HEK293 (cell line): ENCODE measurements at regions not wholly inside any gene's neighbourhood (a gene's known extent, or its start where the extent isn't known, plus 50 kb on each side); places are given as distances from the start of the nearest gene placed in this dataset.

Source experiments
- CTCF ChIA-PET: fragments of 350-600 bp; formaldehyde crosslinking; extraction: SDS; loops from one replicate; lab custom pipeline; 2021; ENCODE audit warnings: antibody characterized with exemption; lab: Yijun Ruan, JAX
- POLR2A ChIA-PET: fragments of 300-600 bp; formaldehyde crosslinking; extraction: SDS; loops from one replicate; lab custom pipeline; 2020; ENCODE audit warnings: antibody characterized with exemption, inconsistent platforms; lab: Yijun Ruan, JAX
- H3K27ac ChIP-seq: fragments of 200-500 bp; sonication (Bioruptor generic); 2 replicates; pipeline ENCODE4 v1.5.1; 2014; ENCODE audit warnings: low read depth, low read length, control low read depth, inconsistent platforms; ENCODE audit errors: extremely low read depth
- H3K36me3 ChIP-seq, 2 experiments: fragments of 200-500 bp in 1 of 2; sonication (Bioruptor generic) in 1 of 2; 1 replicate in 1 of 2; 2 replicates in 1 of 2; pipeline ENCODE4 v1.5.1; 2014 to 2017; ENCODE audit warnings: inconsistent platforms in 2 of 2, low read length in 2 of 2; ENCODE audit not compliant: control insufficient read depth in 2 of 2, insufficient read depth in 1 of 2
- H3K4me1 ChIP-seq: fragments of 200-500 bp; sonication (Bioruptor generic); 2 replicates; pipeline ENCODE4 v1.5.1; 2014; ENCODE audit warnings: mild to moderate bottlenecking, low read length, inconsistent platforms; ENCODE audit not compliant: control insufficient read depth, insufficient read depth
- H3K4me3 ChIP-seq: 2 replicates; pipeline ENCODE4 v1.5.1; 2011; ENCODE audit warnings: low read depth, mild to moderate bottlenecking, control low read depth, low read length, moderate library complexity
- H3K9me3 ChIP-seq: fragments of 200-500 bp; sonication (Bioruptor generic); 2 replicates; pipeline ENCODE4 v1.5.1; 2014; ENCODE audit warnings: low read depth, low read length, inconsistent platforms; ENCODE audit not compliant: control insufficient read depth, insufficient read depth
- BCL6B ChIP-seq: fragments of 450-650 bp; formaldehyde crosslinking; IDR thresholded peaks from 2 replicates; pipeline ENCODE4 v1.5.1; 2017; ENCODE audit warnings: missing biosample characterization, missing genetic modification characterization
- GLIS1 ChIP-seq: fragments of 450-650 bp; formaldehyde crosslinking; IDR thresholded peaks from 2 replicates; pipeline ENCODE4 v1.5.1; 2016; ENCODE audit warnings: missing biosample characterization, missing genetic modification characterization
- IKZF3 ChIP-seq: fragments of 450-650 bp; IDR thresholded peaks from 2 replicates; pipeline ENCODE4 v1.5.0; 2018; ENCODE audit warnings: missing biosample characterization, mild to moderate bottlenecking, missing genetic modification characterization, moderate library complexity
- PBX3 ChIP-seq: sonication (generic); formaldehyde crosslinking; IDR thresholded peaks from 2 replicates; pipeline ENCODE4 v1.8.1; 2022; ENCODE audit warnings: mild to moderate bottlenecking, moderate library complexity, missing genetic modification reagents
- SALL2 ChIP-seq: fragments of 450-650 bp; formaldehyde crosslinking; IDR thresholded peaks from 2 replicates; pipeline ENCODE4 v1.5.0; 2017; ENCODE audit warnings: missing biosample characterization, mild to moderate bottlenecking, missing genetic modification characterization, borderline replicate concordance
- SP2 ChIP-seq: fragments of 450-650 bp; formaldehyde crosslinking; IDR thresholded peaks from 2 replicates; pipeline ENCODE4 v1.5.1; 2016; ENCODE audit warnings: missing biosample characterization, missing genetic modification characterization
- ZNF121 ChIP-seq: fragments of 450-650 bp; formaldehyde crosslinking; IDR thresholded peaks from 2 replicates; pipeline ENCODE4 v1.5.1; 2016; ENCODE audit warnings: missing biosample characterization, missing genetic modification characterization
- ZNF133 ChIP-seq: fragments of 450-650 bp; formaldehyde crosslinking; IDR thresholded peaks from 2 replicates; pipeline ENCODE4 v1.5.1; 2016; ENCODE audit warnings: missing biosample characterization, missing genetic modification characterization
- ZNF16 ChIP-seq: fragments of 450-650 bp; formaldehyde crosslinking; IDR thresholded peaks from 2 replicates; pipeline ENCODE4 v1.5.1; 2016; ENCODE audit warnings: low read depth, missing biosample characterization, missing genetic modification characterization
- ZNF202 ChIP-seq: fragments of 450-650 bp; formaldehyde crosslinking; IDR thresholded peaks from 2 replicates; pipeline ENCODE4 v1.5.1; 2016; ENCODE audit warnings: missing biosample characterization, missing genetic modification characterization, borderline replicate concordance
- ZNF23 ChIP-seq: fragments of 450-650 bp; formaldehyde crosslinking; IDR thresholded peaks from 2 replicates; pipeline ENCODE4 v1.5.1; 2016; ENCODE audit warnings: missing biosample characterization, missing genetic modification characterization, borderline replicate concordance
- ZNF26 ChIP-seq: fragments of 450-650 bp; formaldehyde crosslinking; IDR thresholded peaks from 2 replicates; pipeline ENCODE4 v1.5.1; 2016; ENCODE audit warnings: missing biosample characterization, missing genetic modification characterization
- ZNF266 ChIP-seq: fragments of 450-650 bp; formaldehyde crosslinking; IDR thresholded peaks from 2 replicates; pipeline ENCODE4 v1.5.1; 2016; ENCODE audit warnings: missing biosample characterization, missing genetic modification characterization, low read depth
- ZNF274 ChIP-seq, 2 experiments: fragments of 200-500 bp in 1 of 2; fragments of 450-650 bp in 1 of 2; sonication (Bioruptor generic) in 1 of 2; formaldehyde crosslinking in 1 of 2; IDR thresholded peaks; 2 replicates each; pipeline versions ENCODE4 v1.5.1 to v1.6.1; 2014 to 2016; ENCODE audit warnings: borderline replicate concordance in 1 of 2, inconsistent platforms in 1 of 2, low read length in 1 of 2, missing biosample characterization in 1 of 2, missing genetic modification characterization in 1 of 2
- ZNF302 ChIP-seq: fragments of 450-650 bp; formaldehyde crosslinking; IDR thresholded peaks from 2 replicates; pipeline ENCODE4 v1.5.1; 2016; ENCODE audit warnings: missing biosample characterization, missing genetic modification characterization, low read depth
- ZNF341 ChIP-seq: fragments of 450-650 bp; formaldehyde crosslinking; IDR thresholded peaks from 2 replicates; pipeline ENCODE4; 2016; ENCODE audit warnings: low read depth, missing biosample characterization, missing genetic modification characterization
- ZNF548 ChIP-seq: fragments of 450-650 bp; formaldehyde crosslinking; IDR thresholded peaks from 2 replicates; pipeline ENCODE4 v1.5.1; 2016; ENCODE audit warnings: missing biosample characterization, missing genetic modification characterization
- ZNF623 ChIP-seq: fragments of 450-650 bp; formaldehyde crosslinking; IDR thresholded peaks from 2 replicates; pipeline ENCODE4 v1.5.1; 2016; ENCODE audit warnings: missing biosample characterization, missing genetic modification characterization
- ZNF626 ChIP-seq: fragments of 450-650 bp; sonication (Bioruptor Pico); formaldehyde crosslinking; IDR thresholded peaks from 2 replicates; pipeline ENCODE4 v1.5.1; 2018; ENCODE audit warnings: missing biosample characterization, missing genetic modification characterization, inconsistent platforms
- ZNF792 ChIP-seq: fragments of 450-650 bp; formaldehyde crosslinking; IDR thresholded peaks from 2 replicates; pipeline ENCODE4 v1.5.1; 2016; ENCODE audit warnings: missing biosample characterization, missing genetic modification characterization
- ZNF837 ChIP-seq: fragments of 450-650 bp; formaldehyde crosslinking; IDR thresholded peaks from 2 replicates; pipeline ENCODE4 v1.5.1; 2016; ENCODE audit warnings: missing biosample characterization, missing genetic modification characterization

- ChIA-PET CTCF (interaction anchor here (0.7 kb wide), 1 partner anchor 414 kb away, joined by 4 read pairs; no protein-coding TSS in a partner anchor), POLR2A (no interaction called here)
- H3K27ac ChIP-seq, result no peak overlapping the region
- H3K9me3 ChIP-seq, result no peaks in the 10 kb centered on the region
- no peaks in the 10 kb centered on the region for H3K36me3 ChIP-seq
- no peaks in the 10 kb centered on the region for H3K4me1 ChIP-seq
- no peak for TF ChIP-seq ZNF548 (tag by site-specific recombination)
- no peak for TF ChIP-seq ZNF16 (tag by site-specific recombination)
- TF ChIP-seq ZNF121 (tag by site-specific recombination), result no peak
- TF ChIP-seq ZNF792, result no peak
- no peak for TF ChIP-seq SP2 (tag by site-specific recombination)
- no peak for TF ChIP-seq ZNF837 (tag by site-specific recombination)
- no peak for TF ChIP-seq ZNF626 (tag by site-specific recombination)
- no peak for TF ChIP-seq ZNF266 (tag by site-specific recombination)
- no peak for TF ChIP-seq SALL2
- no peak for TF ChIP-seq BCL6B
- TF ChIP-seq ZNF133 (tag by site-specific recombination), result no peak
- no peak for TF ChIP-seq ZNF23 (tag by site-specific recombination)
- H3K4me3 ChIP-seq, result no peak overlapping the region
Measured at GRCh38 chr1:214977110-214977509, 105.4 kb upstream of the KCNK2 start.

GRCh38 chr1:214977700-214978374 lies 104.7 kb upstream of the KCNK2 start:
- H3K4me3 ChIP-seq, result no peak overlapping the region
- no peaks in the 10 kb centered on the region for H3K4me1 ChIP-seq
- ChIA-PET POLR2A (no interaction called here), CTCF (interaction anchor here (0.6 kb wide), 1 partner anchor 164 kb away, joined by 4 read pairs; no protein-coding TSS in a partner anchor)
- no peaks in the 10 kb centered on the region for H3K9me3 ChIP-seq
- H3K36me3 ChIP-seq, result no peaks in the 10 kb centered on the region
- H3K27ac ChIP-seq, result no peak overlapping the region
- TF ChIP-seq IKZF3 (tag by site-specific recombination), result no peak
- TF ChIP-seq GLIS1, result no peak
- no peak for TF ChIP-seq ZNF202 (tag by site-specific recombination)
- TF ChIP-seq ZNF274 (IDR thresholded peaks at IDR 0.05; ENCODE audit: low read length), result no peak
- TF ChIP-seq ZNF274 (tag by site-specific recombination; IDR thresholded peaks at IDR 0.05; ENCODE audit: borderline replicate concordance), result no peak
- no peak for TF ChIP-seq ZNF341 (tag by site-specific recombination)
- TF ChIP-seq ZNF302 (tag by site-specific recombination), result no peak
- no peak for TF ChIP-seq ZNF26
- TF ChIP-seq ZNF623 (tag by site-specific recombination), result no peak
- no peak for TF ChIP-seq PBX3 (CRISPR knock-in tag)
